Mesenchymal stem cell (in vitro differentiated cells and primary cell): ENCODE measurements at regions not wholly inside any gene's neighbourhood (a gene's known extent, or its start where the extent isn't known, plus 50 kb on each side); places are given as distances from the start of the nearest gene placed in this dataset.

Experiments
- DNase-seq: peaks from one replicate; pipeline ENCODE4 v3.0.0-alpha.2; 2013
- H2AFZ ChIP-seq: one replicate; pipeline ENCODE4 v1.6.1; 2013; ENCODE audit warnings: low read depth, mild to moderate bottlenecking, control low read depth, inconsistent platforms, low read length, moderate library complexity
- H2AK5ac ChIP-seq: 2 replicates; pipeline ENCODE4 v1.6.1; 2013; ENCODE audit warnings: low read length, moderate library complexity, mild to moderate bottlenecking, inconsistent platforms; ENCODE audit not compliant: severe bottlenecking
- H2BK120ac ChIP-seq: one replicate; pipeline ENCODE4 v1.6.1; 2013; ENCODE audit warnings: low read depth, mild to moderate bottlenecking, inconsistent platforms, low read length, moderate library complexity
- H2BK12ac ChIP-seq, 2 experiments: one replicate each; pipeline ENCODE4 v1.6.1; 2013; ENCODE audit warnings: inconsistent platforms in 2 of 2, low read length in 2 of 2, mild to moderate bottlenecking in 2 of 2, moderate library complexity in 2 of 2, control low read depth in 1 of 2
- H2BK15ac ChIP-seq: one replicate; pipeline ENCODE4 v1.6.1; 2013; ENCODE audit warnings: mild to moderate bottlenecking, low read depth, inconsistent platforms; ENCODE audit not compliant: poor library complexity, severe bottlenecking
- H2BK5ac ChIP-seq: 2 replicates; pipeline ENCODE4 v1.6.1; 2013; ENCODE audit warnings: low read depth, mild to moderate bottlenecking, low read length, control low read depth, inconsistent platforms; ENCODE audit not compliant: poor library complexity, severe bottlenecking
- H3K14ac ChIP-seq, 2 experiments: one replicate each; pipeline ENCODE4 v1.6.1; 2013; ENCODE audit warnings: inconsistent platforms in 2 of 2, low read length in 2 of 2, control low read depth in 1 of 2, mild to moderate bottlenecking in 1 of 2, moderate library complexity in 1 of 2
- H3K18ac ChIP-seq, 2 experiments: one replicate each; pipeline ENCODE4 v1.6.1; 2013; ENCODE audit warnings: inconsistent platforms in 2 of 2, low read length in 2 of 2, control low read depth in 1 of 2, low read depth in 1 of 2, mild to moderate bottlenecking in 1 of 2
- H3K23ac ChIP-seq, 2 experiments: one replicate each; pipeline ENCODE4 v1.6.1; 2013; ENCODE audit warnings: inconsistent platforms in 2 of 2, low read length in 2 of 2, mild to moderate bottlenecking in 2 of 2, moderate library complexity in 2 of 2, control low read depth in 1 of 2
- H3K27ac ChIP-seq: 2 replicates; pipeline ENCODE4 v1.5.1; 2013; ENCODE audit warnings: mild to moderate bottlenecking, moderate library complexity, low read length, control low read depth, inconsistent platforms; ENCODE audit not compliant: poor library complexity, severe bottlenecking
- H3K27me3 ChIP-seq, 2 experiments: 2 replicates each; pipeline versions ENCODE4 v1.6.1 to v1.7.0; 2013; ENCODE audit warnings: low read length in 2 of 2, mild to moderate bottlenecking in 2 of 2, moderate library complexity in 2 of 2, control low read depth in 1 of 2, inconsistent platforms in 1 of 2; ENCODE audit not compliant: control insufficient read depth in 1 of 2, insufficient read depth in 1 of 2
- H3K36me3 ChIP-seq, 2 experiments: 2 replicates each; pipeline versions ENCODE4 v1.6.1 to v1.7.0; 2013; ENCODE audit warnings: low read length in 2 of 2, control low read depth in 1 of 2, inconsistent platforms in 1 of 2, low read depth in 1 of 2, mild to moderate bottlenecking in 1 of 2; ENCODE audit not compliant: insufficient read depth in 2 of 2, control insufficient read depth in 1 of 2
- H3K4ac ChIP-seq, 2 experiments: one replicate each; pipeline ENCODE4 v1.6.1; 2013; ENCODE audit warnings: inconsistent platforms in 2 of 2, low read length in 2 of 2, mild to moderate bottlenecking in 2 of 2, moderate library complexity in 2 of 2, control low read depth in 1 of 2, low read depth in 1 of 2
- H3K4me1 ChIP-seq: 2 replicates; pipeline ENCODE4 v1.6.1; 2013; ENCODE audit warnings: low read depth, low read length, control low read depth; ENCODE audit not compliant: control insufficient read depth, insufficient read depth
- H3K4me2 ChIP-seq: 2 replicates; pipeline ENCODE4 v1.6.1; 2013; ENCODE audit warnings: low read length, mild to moderate bottlenecking, inconsistent platforms; ENCODE audit not compliant: poor library complexity, severe bottlenecking
- H3K4me3 ChIP-seq, 2 experiments: 2 replicates each; pipeline versions ENCODE4 v1.5.1 to v1.7.0; 2013; ENCODE audit warnings: low read length in 2 of 2, mild to moderate bottlenecking in 2 of 2, control low read depth in 1 of 2, low read depth in 1 of 2; ENCODE audit not compliant: insufficient read depth in 1 of 2
- H3K79me1 ChIP-seq: replicated peaks from 2 replicates; pipeline ENCODE4 v1.6.1; 2013; ENCODE audit warnings: mild to moderate bottlenecking, control low read depth, low read length, inconsistent platforms; ENCODE audit not compliant: poor library complexity, severe bottlenecking
- H3K9ac ChIP-seq: 2 replicates; pipeline ENCODE4 v1.7.0; 2013; ENCODE audit warnings: mild to moderate bottlenecking, low read length, moderate library complexity
- H3K9me3 ChIP-seq: 2 replicates; pipeline ENCODE4 v1.7.0; 2013; ENCODE audit warnings: mild to moderate bottlenecking, low read length; ENCODE audit not compliant: control insufficient read depth
- H4K8ac ChIP-seq: one replicate; pipeline ENCODE4 v1.6.1; 2013; ENCODE audit warnings: inconsistent platforms, mild to moderate bottlenecking, low read length, moderate library complexity
- H4K91ac ChIP-seq: one replicate; pipeline ENCODE4 v1.6.1; 2013; ENCODE audit warnings: mild to moderate bottlenecking, low read length, inconsistent platforms
- WGBS: methylation state at CpG from one replicate; pipeline ENCODE4 v1.1.7; 2013; ENCODE audit warnings: mixed read lengths; 5-methylcytosine and 5-hydroxymethylcytosine counted together

DNA sequence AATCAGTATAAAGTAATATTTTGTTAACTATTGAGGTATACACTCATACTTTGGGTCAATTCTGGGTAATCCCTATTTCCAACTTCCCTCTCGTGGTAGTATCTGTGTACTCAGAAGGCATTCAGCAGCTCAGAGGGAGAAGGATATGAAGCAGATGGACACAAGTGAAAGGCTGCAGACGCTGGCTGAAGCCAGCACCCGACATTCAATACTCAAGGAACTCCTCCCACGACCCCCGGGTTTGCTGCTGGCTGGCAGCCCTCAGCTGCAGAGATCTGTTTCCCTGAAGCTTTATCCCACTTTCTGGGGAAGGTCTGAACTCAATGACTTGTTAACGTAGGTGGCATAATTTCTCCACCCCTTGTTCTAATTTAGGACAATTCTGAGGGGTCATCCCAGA lies 847.3 kb upstream of the SOX11 start:
- Histone ChIP-seq H3K4ac (no peak overlapping the region), H4K91ac (no peak overlapping the region), H3K14ac (no peak overlapping the region), H2BK5ac (no peak overlapping the region), H3K27me3 (no peaks in the 10 kb centered on the region), H2BK12ac (no peak overlapping the region), H3K4me1 (no peaks in the 10 kb centered on the region), H3K18ac (no peak overlapping the region), H3K79me1 (no peaks in the 10 kb centered on the region), H3K23ac (no peak overlapping the region), H3K4me3 (no peak overlapping the region), H4K8ac (no peak overlapping the region), H2BK120ac (no peak overlapping the region), H3K9ac (no peak overlapping the region), H3K27ac (no peak overlapping the region), H3K9me3 (peaks cover 34% of the 10 kb centered on the region), H3K36me3 (no peaks in the 10 kb centered on the region), H2BK15ac (no peak overlapping the region), H2AFZ (no peak overlapping the region), H2AK5ac (no peak overlapping the region), H3K4me2 (no peak overlapping the region)
- 52% methylated on average over 5 of the region's 6 CpGs for WGBS
- no peak for DNase-seq

DNA sequence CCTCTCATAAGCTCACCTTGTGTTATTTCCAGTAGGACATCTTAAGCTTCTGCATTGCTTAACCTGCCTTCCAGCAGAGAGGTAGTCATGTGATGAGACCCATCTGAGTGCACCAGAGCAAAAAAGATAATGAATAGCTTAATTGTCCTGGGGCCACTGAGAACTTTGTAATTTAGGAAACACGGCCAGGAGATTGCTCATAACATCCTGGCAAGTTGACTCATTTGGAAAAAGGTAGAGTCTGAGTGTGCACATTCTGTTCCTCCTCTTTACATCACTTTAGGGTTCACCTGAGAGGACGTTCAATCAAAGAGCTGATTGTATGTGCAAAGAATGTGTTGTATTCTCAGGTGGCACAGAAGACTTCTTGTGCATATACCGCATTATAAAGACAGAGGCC lies 830.2 kb upstream of the SOX11 start:
- H4K8ac ChIP-seq: no peak overlapping the region
- no peak overlapping the region for H3K4me2 ChIP-seq
- peaks cover 30% of the 10 kb centered on the region for H3K9me3 ChIP-seq
- H2AFZ ChIP-seq: no peak overlapping the region
- H3K27me3 ChIP-seq: no peaks in the 10 kb centered on the region
- no peak overlapping the region for H2BK5ac ChIP-seq
- WGBS: 80% methylated on average over 2 of the region's 3 CpGs
- no peak overlapping the region for H3K4me3 ChIP-seq
- H3K36me3 ChIP-seq: no peaks in the 10 kb centered on the region
- no peak overlapping the region for H3K4ac ChIP-seq
- H3K9ac ChIP-seq: no peak overlapping the region
- DNase-seq: no peak
- no peaks in the 10 kb centered on the region for H3K4me1 ChIP-seq
- H3K27ac ChIP-seq: no peak overlapping the region
- H2BK120ac ChIP-seq: no peak overlapping the region
- H3K14ac ChIP-seq: no peak overlapping the region
- H3K23ac ChIP-seq: no peak overlapping the region
- no peak overlapping the region for H2BK12ac ChIP-seq
- no peak overlapping the region for H3K18ac ChIP-seq
- no peak overlapping the region for H2BK15ac ChIP-seq
- no peak overlapping the region for H4K91ac ChIP-seq
- H2AK5ac ChIP-seq: no peak overlapping the region
- no peaks in the 10 kb centered on the region for H3K79me1 ChIP-seq

DNA sequence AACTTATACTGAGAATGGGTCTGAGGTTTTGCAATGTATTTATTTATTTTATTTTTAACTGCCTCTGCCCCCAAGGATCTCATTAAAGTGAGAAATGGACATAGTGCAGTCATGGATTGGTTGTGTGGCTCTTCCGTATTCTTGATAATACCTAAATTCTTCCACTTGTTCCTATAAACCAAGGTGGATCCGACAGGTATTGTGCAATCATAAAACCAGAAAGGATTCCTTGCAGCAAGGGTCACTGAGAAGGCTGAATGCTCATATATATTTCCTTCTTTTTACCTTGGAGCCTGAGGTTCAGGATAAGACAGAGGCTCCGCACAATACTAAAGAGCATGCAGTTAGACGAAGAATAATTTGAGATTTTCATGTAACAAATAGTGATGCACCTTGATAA lies 826.0 kb upstream of the SOX11 start:
- H4K8ac ChIP-seq: no peak overlapping the region
- H2BK5ac ChIP-seq: no peak overlapping the region

DNA sequence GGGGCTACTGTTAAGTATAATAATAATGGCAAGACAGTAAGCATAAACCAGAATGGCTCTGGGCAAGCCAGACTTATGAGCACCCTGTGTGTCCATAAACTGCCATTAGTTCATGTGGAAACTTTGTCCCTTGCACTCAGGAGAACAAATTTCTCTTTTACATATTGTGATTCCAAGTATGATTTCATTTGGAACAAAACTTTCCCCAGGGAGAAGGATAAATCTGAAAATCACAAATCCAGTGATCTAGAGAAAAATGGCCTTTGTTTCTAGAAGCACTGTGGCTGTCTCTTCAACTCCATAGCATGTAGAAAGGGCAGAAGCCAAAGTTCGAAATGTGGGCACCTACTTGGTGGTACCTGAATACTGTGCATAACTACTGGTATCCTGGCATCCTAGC lies 823.7 kb upstream of the SOX11 start:
- Histone ChIP-seq H3K27me3 (no peaks in the 10 kb centered on the region), H2BK15ac (no peak overlapping the region), H2BK120ac (no peak overlapping the region), H2AFZ (no peak overlapping the region), H3K4me2 (no peak overlapping the region), H2BK5ac (no peak overlapping the region), H3K27ac (no peak overlapping the region), H2AK5ac (no peak overlapping the region), H4K91ac (no peak overlapping the region), H3K4me1 (no peaks in the 10 kb centered on the region), H3K9me3 (peaks cover 22% of the 10 kb centered on the region), H3K79me1 (no peaks in the 10 kb centered on the region), H3K4ac (no peak overlapping the region), H3K36me3 (no peaks in the 10 kb centered on the region), H2BK12ac (no peak overlapping the region), H4K8ac (no peak overlapping the region), H3K4me3 (no peak overlapping the region), H3K14ac (no peak overlapping the region), H3K9ac (no peak overlapping the region), H3K18ac (no peak overlapping the region), H3K23ac (no peak overlapping the region)
- whole genome bisulfite sequencing: 61% methylated on average over 1 of the region's 1 CpG
- no peak for DNase-seq

More for the DNA sequence above, 826.0 kb upstream of the SOX11 start:
- H3K9me3 ChIP-seq: peaks cover 26% of the 10 kb centered on the region
- H2BK120ac ChIP-seq: no peak overlapping the region
- no peaks in the 10 kb centered on the region for H3K79me1 ChIP-seq
- H2BK12ac ChIP-seq: no peak overlapping the region
- H3K27me3 ChIP-seq: no peaks in the 10 kb centered on the region
- no peak overlapping the region for H3K4me3 ChIP-seq
- H3K27ac ChIP-seq: no peak overlapping the region
- no peak overlapping the region for H3K14ac ChIP-seq
- H3K4me2 ChIP-seq: no peak overlapping the region
- no peak overlapping the region for H2AFZ ChIP-seq
- H3K36me3 ChIP-seq: no peaks in the 10 kb centered on the region
- H3K4ac ChIP-seq: no peak overlapping the region
- no peak overlapping the region for H2BK15ac ChIP-seq
- no peak overlapping the region for H3K23ac ChIP-seq
- H3K9ac ChIP-seq: no peak overlapping the region
- no peak overlapping the region for H2AK5ac ChIP-seq
- no peak overlapping the region for H4K91ac ChIP-seq
- H3K18ac ChIP-seq: no peak overlapping the region
- no peak for DNase-seq
- H3K4me1 ChIP-seq: no peaks in the 10 kb centered on the region
- WGBS: 91% methylated on average over 2 of the region's 4 CpGs
